ENCODE measurements at regions not wholly inside any gene's neighbourhood (a gene's known extent, or its start where the extent isn't known, plus 50 kb on each side); places are given as distances from the start of the nearest gene placed in this dataset.
A peak's percentile ranks its signal among the peaks of the same experiment; 100 is the strongest.

DNA sequence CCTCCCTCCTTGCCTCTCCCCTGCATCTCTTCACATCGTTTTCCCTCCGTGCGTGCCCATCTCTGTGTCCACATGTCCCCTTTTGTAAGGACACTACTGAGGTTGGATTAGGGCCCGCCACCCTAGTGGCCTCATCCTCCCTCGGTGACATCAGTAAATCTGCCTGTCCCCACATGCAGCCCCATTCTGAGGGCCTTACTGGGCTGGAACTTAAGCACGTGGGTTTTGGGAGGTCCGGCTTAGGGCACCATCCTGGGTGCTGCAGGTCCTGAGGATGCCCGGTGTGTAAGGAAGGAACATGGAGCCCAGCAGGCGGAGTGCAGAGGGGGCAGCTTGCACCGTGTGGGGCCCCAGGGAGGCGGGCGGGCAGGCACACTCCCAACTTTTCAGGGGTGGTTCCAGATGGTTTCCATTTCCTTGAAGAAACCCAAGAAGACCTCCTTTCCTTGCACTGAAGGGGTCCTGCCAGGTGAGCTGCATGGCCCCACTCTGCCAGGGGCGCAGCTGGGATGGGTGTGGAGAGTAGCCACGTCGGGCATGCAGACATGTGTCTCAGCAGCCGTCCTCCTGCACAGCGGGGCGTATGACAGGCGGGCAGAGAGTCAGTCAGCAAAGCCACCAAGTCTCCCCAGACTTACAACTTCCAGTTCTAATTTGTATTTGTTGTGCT is 329.9 kb downstream of the QKI start:
- Histone ChIP-seq H3K9me3 (no peaks in the 10 kb centered on the region), H3K36me3 (no peaks in the 10 kb centered on the region), H3K4me3 (no peak overlapping the region), H3K4me1 (peaks cover 0 to 20% (median 3%) of the 10 kb centered on the region in 4 donors), H3K27me3 (no peaks in the 10 kb centered on the region), H3K27ac (no peak overlapping the region)
- no peak for DNase-seq (ENCODE audit: low spot score in 2 of 2)
- WGBS, 2 donors, result 94 to 99% methylated on average over 19 of the region's 19 CpGs
- no peak for TF ChIP-seq EP300 (IDR thresholded peaks at IDR 0.05)
- no peak for TF ChIP-seq POLR2A (IDR thresholded peaks at IDR 0.05)
- TF ChIP-seq, protein P1, sequence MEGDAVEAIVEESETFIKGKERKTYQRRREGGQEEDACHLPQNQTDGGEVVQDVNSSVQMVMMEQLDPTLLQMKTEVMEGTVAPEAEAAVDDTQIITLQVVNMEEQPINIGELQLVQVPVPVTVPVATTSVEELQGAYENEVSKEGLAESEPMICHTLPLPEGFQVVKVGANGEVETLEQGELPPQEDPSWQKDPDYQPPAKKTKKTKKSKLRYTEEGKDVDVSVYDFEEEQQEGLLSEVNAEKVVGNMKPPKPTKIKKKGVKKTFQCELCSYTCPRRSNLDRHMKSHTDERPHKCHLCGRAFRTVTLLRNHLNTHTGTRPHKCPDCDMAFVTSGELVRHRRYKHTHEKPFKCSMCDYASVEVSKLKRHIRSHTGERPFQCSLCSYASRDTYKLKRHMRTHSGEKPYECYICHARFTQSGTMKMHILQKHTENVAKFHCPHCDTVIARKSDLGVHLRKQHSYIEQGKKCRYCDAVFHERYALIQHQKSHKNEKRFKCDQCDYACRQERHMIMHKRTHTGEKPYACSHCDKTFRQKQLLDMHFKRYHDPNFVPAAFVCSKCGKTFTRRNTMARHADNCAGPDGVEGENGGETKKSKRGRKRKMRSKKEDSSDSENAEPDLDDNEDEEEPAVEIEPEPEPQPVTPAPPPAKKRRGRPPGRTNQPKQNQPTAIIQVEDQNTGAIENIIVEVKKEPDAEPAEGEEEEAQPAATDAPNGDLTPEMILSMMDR (IDR thresholded peaks at IDR 0.05), result no peak

GRCh38 chr6:163743796-163744195 is 329.3 kb downstream of the QKI start:
- H3K9me3 ChIP-seq, result no peaks in the 10 kb centered on the region
- TF ChIP-seq POLR2A (IDR thresholded peaks at IDR 0.05) (no peak), EP300 (IDR thresholded peaks at IDR 0.05) (no peak)
- TF ChIP-seq, protein P1 (IDR thresholded peaks at IDR 0.05), result no peak
- H3K36me3 ChIP-seq, result no peaks in the 10 kb centered on the region
- H3K27ac ChIP-seq, result no peak overlapping the region
- H3K4me1 ChIP-seq, result peaks cover 0 to 20% (median 3%) of the 10 kb centered on the region in 4 donors
- WGBS, 2 donors, result 95 to 98% methylated on average over 4 of the region's 4 CpGs
- H3K27me3 ChIP-seq, result no peaks in the 10 kb centered on the region
- no peak for DNase-seq (ENCODE audit: low spot score in 2 of 2)
- H3K4me3 ChIP-seq, result no peak overlapping the region

- no peak for DNase-seq (ENCODE audit: low spot score in 2 of 2)
- WGBS, 2 donors, result 79 to 86% methylated on average over 16 to 17 of the region's 17 CpGs
- TF ChIP-seq POLR2A (IDR thresholded peaks at IDR 0.05), result no peak
- TF ChIP-seq, protein P1 (IDR thresholded peaks at IDR 0.05), result no peak
- no peak for TF ChIP-seq EP300 (IDR thresholded peaks at IDR 0.05)
These were observed 327.3 kb downstream of the QKI start for GRCh38 chr6:163741743-163742363.

GRCh38 chr6:163741342-163741741 is 326.8 kb downstream of the QKI start:
- Histone ChIP-seq H3K27me3 (no peaks in the 10 kb centered on the region), H3K4me1 (peaks cover 0 to 20% (median 3%) of the 10 kb centered on the region in 4 donors), H3K4me3 (no peak overlapping the region), H3K36me3 (no peaks in the 10 kb centered on the region), H3K9me3 (no peaks in the 10 kb centered on the region), H3K27ac (no peak overlapping the region)
- 94 to 99% methylated on average over 5 of the region's 5 CpGs for WGBS, 2 donors
- no peak for DNase-seq (ENCODE audit: low spot score in 2 of 2)
- TF ChIP-seq EP300 (IDR thresholded peaks at IDR 0.05), result no peak
- no peak for TF ChIP-seq POLR2A (IDR thresholded peaks at IDR 0.05)

More at GRCh38 chr6:163741743-163742363, 327.3 kb downstream of the QKI start:
- no peaks in the 10 kb centered on the region for H3K9me3 ChIP-seq
- H3K27ac ChIP-seq, result no peak overlapping the region
- peaks cover 0 to 20% (median 3%) of the 10 kb centered on the region in 4 donors for H3K4me1 ChIP-seq
- H3K4me3 ChIP-seq, result no peak overlapping the region
- H3K27me3 ChIP-seq, result no peaks in the 10 kb centered on the region
- no peaks in the 10 kb centered on the region for H3K36me3 ChIP-seq

- Histone ChIP-seq H3K9me3 (no peaks in the 10 kb centered on the region), H3K27me3 (no peaks in the 10 kb centered on the region), H3K27ac (peak overlapping the region in 1 of 4 donors; percentile 0), H3K36me3 (no peaks in the 10 kb centered on the region), H3K4me1 (peaks cover 0 to 8% (median 0%) of the 10 kb centered on the region in 4 donors), H3K4me3 (no peak overlapping the region)
- 58 to 71% methylated on average over 4 of the region's 4 CpGs for WGBS, 2 donors
- TF ChIP-seq POLR2A (IDR thresholded peaks at IDR 0.05), result no peak
- no peak for TF ChIP-seq EP300 (IDR thresholded peaks at IDR 0.05)
- TF ChIP-seq, protein P1 (IDR thresholded peaks at IDR 0.05), result no peak
- DNase-seq (ENCODE audit: low spot score in 2 of 2), result no peak
These were observed 325.4 kb downstream of the QKI start for GRCh38 chr6:163739966-163740365.

Measured in tibial nerve (tissue), 4 donors.